ENCODE measurements at regions not wholly inside any gene's neighbourhood (a gene's known extent, or its start where the extent isn't known, plus 50 kb on each side); places are given as distances from the start of the nearest gene placed in this dataset.

DNA sequence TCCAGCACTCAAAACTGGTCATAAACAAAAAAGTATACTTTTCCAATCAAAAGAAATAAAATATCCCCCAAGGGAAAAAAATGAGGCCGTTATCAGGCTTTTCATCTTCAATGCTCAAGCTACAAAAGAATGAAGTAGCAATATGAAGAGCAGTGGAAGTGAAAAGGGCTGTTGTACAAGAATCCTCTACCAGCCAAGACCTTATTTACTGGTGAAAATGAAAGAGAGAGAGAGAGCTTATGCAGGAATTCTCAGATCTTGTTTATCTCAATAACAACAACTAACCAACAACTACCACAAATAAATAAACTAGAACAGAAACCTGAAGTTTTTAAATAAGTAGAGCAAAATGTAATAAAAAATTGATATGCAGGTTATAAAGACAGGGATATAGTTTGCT is 400.6 kb downstream of the HDGFL1 start (continued):
- TF ChIP-seq ZNF772 (CRISPR knock-in tag; IDR thresholded peaks at IDR 0.05): no peak
- TF ChIP-seq ATF6 (CRISPR knock-in tag; conservative IDR thresholded peaks at IDR 0.05): no peak
- TF ChIP-seq CCDC6 (CRISPR knock-in tag; IDR thresholded peaks at IDR 0.05): no peak
- no peak for TF ChIP-seq STAT5B (CRISPR knock-in tag; IDR thresholded peaks at IDR 0.05)
- TF ChIP-seq MLLT10 (CRISPR knock-in tag; IDR thresholded peaks at IDR 0.05): no peak
- no peak for TF ChIP-seq ZBTB4 (CRISPR knock-in tag; IDR thresholded peaks at IDR 0.05; ENCODE audit: borderline replicate concordance)
- no peak for TF ChIP-seq CBFB (CRISPR knock-in tag; IDR thresholded peaks at IDR 0.05)

GRCh38 chr6:22972771-22973170 is 403.4 kb downstream of the HDGFL1 start:
- H3K79me2 ChIP-seq (ENCODE audit: insufficient read depth, low read length): no peaks in the 10 kb centered on the region
- no peaks in the 10 kb centered on the region for H4K20me1 ChIP-seq (ENCODE audit: insufficient read depth, low read length)
- POLR2A ChIA-PET: no interaction called here
- no peak overlapping the region for H3K27ac ChIP-seq (ENCODE audit: extremely low read length, insufficient read depth, low read length)
- peaks cover 83% of the 10 kb centered on the region for H3K9me3 ChIP-seq (ENCODE audit: low read length)
- no peaks in the 10 kb centered on the region for H3K27me3 ChIP-seq (ENCODE audit: control insufficient read depth in 1 of 2, insufficient read depth in 2 of 2, low read length in 2 of 2)
- no peak overlapping the region for H2AFZ ChIP-seq (ENCODE audit: low read length)
- no peaks in the 10 kb centered on the region for H3K36me3 ChIP-seq (replicated peaks in 1 of 2; ENCODE audit: control insufficient read depth in 1 of 2, insufficient read depth in 2 of 2, low read length in 2 of 2)
- ATAC-seq (no peak), FAIRE-seq (no peak), DNase-seq (ENCODE audit: low spot score) (no peak)
- intact Hi-C loops (cut with micrococcal nuclease; ENCODE audit: unreplicated experiment): no loop called here
- in situ Hi-C loops (cut with HindIII; ENCODE audit: extremely low pct_ligation_motif_present, low pct_unique_long_range_greater_than_20kb): no loop called here
- H3K4me2 ChIP-seq (ENCODE audit: low read depth, low read length): no peak overlapping the region
- no TSS peak for BruUV-seq (replicated peaks)
- no peak overlapping the region for H3K9ac ChIP-seq (ENCODE audit: insufficient read depth, low read depth, low read length)
- WGBS (ENCODE audit: low lambda C conversion rate): 34% methylated on average over 3 of the region's 3 CpGs
- H3K4me1 ChIP-seq (ENCODE audit: insufficient read depth, low read length): no peaks in the 10 kb centered on the region
- CTCF ChIA-PET (ENCODE audit: low intra/inter-chr PET ratio, low total read pairs): no interaction called here
- H3K4me3 ChIP-seq (replicated peaks in 1 of 3; ENCODE audit: insufficient read depth in 1 of 3, low read depth in 2 of 3, low read length in 3 of 3): no peak overlapping the region
- TF ChIP-seq ZNF17 (CRISPR knock-in tag; IDR thresholded peaks at IDR 0.05) (no peak), SIN3A (IDR thresholded peaks at IDR 0.05; ENCODE audit: borderline replicate concordance, low read depth, low read length) (no peak), ELK4 (CRISPR knock-in tag; IDR thresholded peaks at IDR 0.05; ENCODE audit: borderline replicate concordance) (no peak), ZNF768 (CRISPR knock-in tag; IDR thresholded peaks at IDR 0.05) (no peak), THAP11 (CRISPR knock-in tag; IDR thresholded peaks at IDR 0.05) (no peak), NR1H2 (CRISPR knock-in tag; IDR thresholded peaks at IDR 0.05; ENCODE audit: borderline replicate concordance, low read depth) (no peak), REPIN1 (CRISPR knock-in tag; IDR thresholded peaks at IDR 0.05; ENCODE audit: borderline replicate concordance, low read depth) (no peak), MTF2 (CRISPR knock-in tag; IDR thresholded peaks at IDR 0.05; ENCODE audit: borderline replicate concordance) (no peak), ZNF740 (CRISPR knock-in tag; IDR thresholded peaks at IDR 0.05) (no peak)
- TF ChIP-seq, protein P1, sequence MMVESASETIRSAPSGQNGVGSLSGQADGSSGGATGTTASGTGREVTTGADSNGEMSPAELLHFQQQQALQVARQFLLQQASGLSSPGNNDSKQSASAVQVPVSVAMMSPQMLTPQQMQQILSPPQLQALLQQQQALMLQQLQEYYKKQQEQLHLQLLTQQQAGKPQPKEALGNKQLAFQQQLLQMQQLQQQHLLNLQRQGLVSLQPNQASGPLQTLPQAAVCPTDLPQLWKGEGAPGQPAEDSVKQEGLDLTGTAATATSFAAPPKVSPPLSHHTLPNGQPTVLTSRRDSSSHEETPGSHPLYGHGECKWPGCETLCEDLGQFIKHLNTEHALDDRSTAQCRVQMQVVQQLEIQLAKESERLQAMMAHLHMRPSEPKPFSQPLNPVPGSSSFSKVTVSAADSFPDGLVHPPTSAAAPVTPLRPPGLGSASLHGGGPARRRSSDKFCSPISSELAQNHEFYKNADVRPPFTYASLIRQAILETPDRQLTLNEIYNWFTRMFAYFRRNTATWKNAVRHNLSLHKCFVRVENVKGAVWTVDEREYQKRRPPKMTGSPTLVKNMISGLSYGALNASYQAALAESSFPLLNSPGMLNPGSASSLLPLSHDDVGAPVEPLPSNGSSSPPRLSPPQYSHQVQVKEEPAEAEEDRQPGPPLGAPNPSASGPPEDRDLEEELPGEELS (CRISPR knock-in tag; IDR thresholded peaks at IDR 0.05): no peak

Measured in HepG2 (cell line).